H9 (cell line): ENCODE measurements at regions not wholly inside any gene's neighbourhood (a gene's known extent, or its start where the extent isn't known, plus 50 kb on each side); places are given as distances from the start of the nearest gene placed in this dataset.

Experiments
- DNase-seq: peaks from one replicate; pipeline ENCODE4 v3.0.0-alpha.2; 2017
- H2AFZ ChIP-seq: one replicate; pipeline ENCODE4 v1.6.1; 2013; ENCODE audit warnings: mild to moderate bottlenecking, low read length, control low read depth, moderate library complexity
- H2AK5ac ChIP-seq: 2 replicates; pipeline ENCODE4 v1.6.1; 2013; ENCODE audit warnings: low read length, control low read depth, mixed read lengths; ENCODE audit not compliant: insufficient read length
- H2BK120ac ChIP-seq: one replicate; pipeline ENCODE4 v1.6.1; 2013; ENCODE audit warnings: low read depth, mild to moderate bottlenecking, low read length, control low read depth, inconsistent platforms; ENCODE audit not compliant: poor library complexity, severe bottlenecking
- H2BK12ac ChIP-seq: 2 replicates; pipeline ENCODE4 v1.6.1; 2013; ENCODE audit warnings: low read length, control low read depth, mixed read lengths, low read depth; ENCODE audit not compliant: insufficient read length
- H2BK15ac ChIP-seq: 2 replicates; pipeline ENCODE4 v1.6.1; 2013; ENCODE audit warnings: low read depth, low read length, control low read depth
- H2BK20ac ChIP-seq: one replicate; pipeline ENCODE4 v1.6.1; 2013; ENCODE audit warnings: low read depth, mild to moderate bottlenecking, low read length, control low read depth, inconsistent platforms; ENCODE audit not compliant: poor library complexity, severe bottlenecking
- H2BK5ac ChIP-seq: 2 replicates; pipeline ENCODE4 v1.6.1; 2013; ENCODE audit warnings: low read length, control low read depth, mixed read lengths; ENCODE audit not compliant: insufficient read length
- H3K14ac ChIP-seq: 2 replicates; pipeline ENCODE4 v1.6.1; 2013; ENCODE audit warnings: low read length, control low read depth; ENCODE audit not compliant: insufficient read depth
- H3K18ac ChIP-seq: 2 replicates; pipeline ENCODE4 v1.6.1; 2013; ENCODE audit warnings: low read depth, mild to moderate bottlenecking, mixed read lengths, low read length, control low read depth; ENCODE audit not compliant: insufficient read length
- H3K23ac ChIP-seq: 2 replicates; pipeline ENCODE4 v1.6.1; 2013; ENCODE audit warnings: low read length, control low read depth, mixed read lengths, low read depth; ENCODE audit not compliant: insufficient read length
- H3K23me2 ChIP-seq: 2 replicates; pipeline ENCODE4 v1.6.1; 2013; ENCODE audit warnings: low read depth, mild to moderate bottlenecking, mixed read lengths, low read length, control low read depth; ENCODE audit not compliant: insufficient read length, poor library complexity, severe bottlenecking
- H3K27ac ChIP-seq: 2 replicates; pipeline ENCODE4 v1.5.1; 2013; ENCODE audit warnings: low read length, control low read depth, mixed read lengths, low read depth; ENCODE audit not compliant: insufficient read length
- H3K27me3 ChIP-seq: 2 replicates; pipeline ENCODE4 v1.6.1; 2013; ENCODE audit warnings: low read length, control low read depth, inconsistent platforms; ENCODE audit not compliant: insufficient read depth
- H3K4ac ChIP-seq: 2 replicates; pipeline ENCODE4 v1.6.1; 2013; ENCODE audit warnings: low read depth, mild to moderate bottlenecking, control low read depth, inconsistent platforms, low read length, moderate library complexity
- H3K4me1 ChIP-seq: 2 replicates; pipeline ENCODE4 v1.6.1; 2013; ENCODE audit warnings: low read length, control low read depth, inconsistent platforms; ENCODE audit not compliant: insufficient read depth
- H3K4me2 ChIP-seq: 2 replicates; pipeline ENCODE4 v1.6.1; 2013; ENCODE audit warnings: low read length, control low read depth, mixed read lengths; ENCODE audit not compliant: insufficient read length, insufficient read depth
- H3K56ac ChIP-seq: 2 replicates; pipeline ENCODE4 v1.6.1; 2013; ENCODE audit warnings: low read depth, mild to moderate bottlenecking, mixed read lengths, low read length, control low read depth; ENCODE audit not compliant: insufficient read length
- H3K79me1 ChIP-seq: 2 replicates; pipeline ENCODE4 v1.6.1; 2013; ENCODE audit warnings: low read depth, mild to moderate bottlenecking, moderate library complexity, low read length, control low read depth, inconsistent platforms; ENCODE audit not compliant: insufficient read depth, poor library complexity, severe bottlenecking
- H3K79me2 ChIP-seq: 2 replicates; pipeline ENCODE4 v1.6.1; 2013; ENCODE audit warnings: low read length, control low read depth, inconsistent platforms; ENCODE audit not compliant: insufficient read depth
- H3K9ac ChIP-seq: 2 replicates; pipeline ENCODE4 v1.6.1; 2013; ENCODE audit warnings: low read length, control low read depth, mixed read lengths; ENCODE audit not compliant: insufficient read length; ENCODE audit errors: extremely low read depth
- H3K9me3 ChIP-seq: one replicate; pipeline ENCODE4 v1.6.1; 2013; ENCODE audit warnings: low read depth, low read length, inconsistent platforms; ENCODE audit not compliant: control insufficient read depth
- H3T11ph ChIP-seq: one replicate; pipeline ENCODE4 v1.6.1; 2013; ENCODE audit warnings: mild to moderate bottlenecking, low read length, control low read depth, inconsistent platforms
- H4K20me1 ChIP-seq: one replicate; pipeline ENCODE4 v1.6.1; 2013; ENCODE audit not compliant: control insufficient read depth, insufficient read length, insufficient read depth
- H4K5ac ChIP-seq: 2 replicates; pipeline ENCODE4 v1.6.1; 2013; ENCODE audit warnings: low read depth, mild to moderate bottlenecking, mixed read lengths, low read length, control low read depth; ENCODE audit not compliant: insufficient read length
- H4K8ac ChIP-seq: replicated peaks from 2 replicates; pipeline ENCODE4 v1.6.1; 2013; ENCODE audit warnings: low read length, control low read depth, mixed read lengths, low read depth; ENCODE audit not compliant: insufficient read length
- H4K91ac ChIP-seq: 2 replicates; pipeline ENCODE4 v1.6.1; 2013; ENCODE audit warnings: low read depth, mild to moderate bottlenecking, moderate library complexity, mixed read lengths, low read length, control low read depth; ENCODE audit not compliant: insufficient read length
- H3K27ac Mint-ChIP-seq, 3 experiments: 2 replicates in 2 of 3; 3 replicates in 1 of 3; pipeline ENCODE4 v1.8.0; 2020 to 2021; ENCODE audit warnings: mixed read lengths in 3 of 3, mild to moderate bottlenecking in 1 of 3, moderate library complexity in 1 of 3
- H3K27me3 Mint-ChIP-seq: 2 replicates; pipeline ENCODE4 v1.8.0; 2021; ENCODE audit warnings: low read depth, mild to moderate bottlenecking, moderate library complexity, mixed read lengths
- H3K36me3 Mint-ChIP-seq, 3 experiments: 2 replicates in 2 of 3; 3 replicates in 1 of 3; pipeline ENCODE4 v1.8.0; 2020 to 2021; ENCODE audit warnings: low read depth in 3 of 3, mixed read lengths in 3 of 3; ENCODE audit not compliant: insufficient read depth in 1 of 3
- H3K4me1 Mint-ChIP-seq, 2 experiments: 2 replicates each; pipeline ENCODE4 v1.8.0; 2020; ENCODE audit warnings: mixed read lengths in 2 of 2
- H3K4me3 Mint-ChIP-seq, 2 experiments: 2 replicates in 1 of 2; 3 replicates in 1 of 2; pipeline ENCODE4 v1.8.0; 2020 to 2021; ENCODE audit warnings: mild to moderate bottlenecking in 2 of 2, mixed read lengths in 2 of 2, moderate library complexity in 1 of 2
- H3K9me3 Mint-ChIP-seq, 2 experiments: 2 replicates in 1 of 2; 3 replicates in 1 of 2; pipeline ENCODE4 v1.8.0; 2020; ENCODE audit warnings: mild to moderate bottlenecking in 2 of 2, mixed read lengths in 2 of 2, moderate library complexity in 1 of 2
- WGBS: extraction: QIAGEN DNeasy Blood & Tissue Kit; methylation state at CpG from one replicate; pipeline ENCODE4 v1.1.7; 2013; ENCODE audit warnings: missing lambda C conversion rate, low lambda C conversion rate, mixed read lengths; ENCODE audit not compliant: insufficient read length; ENCODE audit errors: extremely low coverage; 5-methylcytosine and 5-hydroxymethylcytosine counted together
- TF ChIP-seq, protein P1 (sequence below): fragments of 200-600 bp; sonication (generic); conservative IDR thresholded peaks from 3 replicates; pipeline ENCODE4 v1.8.0; 2021; ENCODE audit warnings: antibody characterized with exemption, mild to moderate bottlenecking

DNA sequence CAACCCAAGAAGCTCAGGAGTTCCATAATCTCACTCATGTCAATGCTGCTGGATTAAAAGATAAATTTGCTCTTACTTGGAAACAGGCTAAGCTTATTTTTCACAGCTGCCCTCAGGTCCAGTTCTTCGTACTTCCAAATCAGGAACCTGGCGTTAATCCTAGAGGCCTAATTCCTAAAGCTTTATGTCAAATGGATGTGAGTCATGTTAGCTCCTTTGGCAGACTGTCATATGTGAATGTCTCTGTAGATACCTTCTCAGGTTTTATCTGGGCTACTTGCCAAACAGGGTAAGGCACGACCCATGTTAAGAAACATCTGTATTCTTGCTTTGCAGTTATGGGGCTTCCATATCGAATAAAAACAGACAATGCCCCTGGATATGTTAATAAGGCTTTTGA is 504.6 kb downstream of the ALG10 start:
- no peak overlapping the region for H2BK5ac ChIP-seq
- no peak overlapping the region for H3K4ac ChIP-seq
- no peak overlapping the region for H3K14ac ChIP-seq
- no peak overlapping the region for H2BK12ac ChIP-seq
- Mint-ChIP-seq H3K36me3 (peaks cover 10 to 35% (median 12%) of the 10 kb centered on the region in 3 experiments; a peak in 6 of 7 replicates), H3K9me3 (peaks cover 96 to 98% of the 10 kb centered on the region in 2 experiments), H3K27ac (no peak overlapping the region), H3K27me3 (peaks cover 5% of the 10 kb centered on the region), H3K4me3 (no peak overlapping the region), H3K4me1 (no peaks in the 10 kb centered on the region)
- H4K20me1 ChIP-seq, result no peaks in the 10 kb centered on the region
- no peak overlapping the region for H2BK120ac ChIP-seq
- H3T11ph ChIP-seq, result no peak overlapping the region
- no peaks in the 10 kb centered on the region for H3K4me1 ChIP-seq
- H3K9me3 ChIP-seq, result peaks cover 84% of the 10 kb centered on the region
- DNase-seq, result no peak
- H4K91ac ChIP-seq, result no peak overlapping the region
- no peak overlapping the region for H3K9ac ChIP-seq
- H2BK15ac ChIP-seq, result no peak overlapping the region
- no peak overlapping the region for H3K56ac ChIP-seq
- H3K4me2 ChIP-seq, result no peak overlapping the region
- no peaks in the 10 kb centered on the region for H3K27me3 ChIP-seq
- H3K27ac ChIP-seq, result no peak overlapping the region
- H2AK5ac ChIP-seq, result no peak overlapping the region
- H3K79me1 ChIP-seq, result no peaks in the 10 kb centered on the region
- no peak overlapping the region for H2BK20ac ChIP-seq
- no peak overlapping the region for H3K23ac ChIP-seq
- no CpG with 5 or more reads among the region's 4 CpGs for WGBS
- no peak overlapping the region for H2AFZ ChIP-seq
- TF ChIP-seq, protein P1, sequence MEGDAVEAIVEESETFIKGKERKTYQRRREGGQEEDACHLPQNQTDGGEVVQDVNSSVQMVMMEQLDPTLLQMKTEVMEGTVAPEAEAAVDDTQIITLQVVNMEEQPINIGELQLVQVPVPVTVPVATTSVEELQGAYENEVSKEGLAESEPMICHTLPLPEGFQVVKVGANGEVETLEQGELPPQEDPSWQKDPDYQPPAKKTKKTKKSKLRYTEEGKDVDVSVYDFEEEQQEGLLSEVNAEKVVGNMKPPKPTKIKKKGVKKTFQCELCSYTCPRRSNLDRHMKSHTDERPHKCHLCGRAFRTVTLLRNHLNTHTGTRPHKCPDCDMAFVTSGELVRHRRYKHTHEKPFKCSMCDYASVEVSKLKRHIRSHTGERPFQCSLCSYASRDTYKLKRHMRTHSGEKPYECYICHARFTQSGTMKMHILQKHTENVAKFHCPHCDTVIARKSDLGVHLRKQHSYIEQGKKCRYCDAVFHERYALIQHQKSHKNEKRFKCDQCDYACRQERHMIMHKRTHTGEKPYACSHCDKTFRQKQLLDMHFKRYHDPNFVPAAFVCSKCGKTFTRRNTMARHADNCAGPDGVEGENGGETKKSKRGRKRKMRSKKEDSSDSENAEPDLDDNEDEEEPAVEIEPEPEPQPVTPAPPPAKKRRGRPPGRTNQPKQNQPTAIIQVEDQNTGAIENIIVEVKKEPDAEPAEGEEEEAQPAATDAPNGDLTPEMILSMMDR, result no peak
- no peak overlapping the region for H4K5ac ChIP-seq
- no peaks in the 10 kb centered on the region for H3K23me2 ChIP-seq
- H3K18ac ChIP-seq, result no peak overlapping the region
- H4K8ac ChIP-seq, result no peak overlapping the region
- H3K79me2 ChIP-seq, result no peaks in the 10 kb centered on the region
